Endothelial cell of umbilical vein (primary cell): ENCODE measurements at regions not wholly inside any gene's neighbourhood (a gene's known extent, or its start where the extent isn't known, plus 50 kb on each side); places are given as distances from the start of the nearest gene placed in this dataset.

Source experiments
- GATA2 ChIP-seq: IDR thresholded peaks from 2 replicates; pipeline ENCODE4 v1.7.0; 2011; ENCODE audit warnings: low read depth, mild to moderate bottlenecking, moderate library complexity, mixed read lengths, low read length; ENCODE audit not compliant: insufficient read length, insufficient read depth
- JUN ChIP-seq: IDR thresholded peaks from 2 replicates; pipeline ENCODE4 v1.6.1; 2011; ENCODE audit warnings: borderline replicate concordance, low read depth; ENCODE audit not compliant: insufficient read length, insufficient read depth
- MYC ChIP-seq: IDR thresholded peaks from one replicate; pipeline ENCODE4 v1.6.1; 2011; ENCODE audit warnings: mild to moderate bottlenecking, low read depth, low read length
- POLR2A ChIP-seq: IDR thresholded peaks from 2 replicates; pipeline ENCODE4 v1.6.1; 2012; ENCODE audit warnings: low read depth, mild to moderate bottlenecking, control low read depth, low read length
- POLR2AphosphoS5 ChIP-seq: IDR thresholded peaks from 2 replicates; pipeline ENCODE4 v1.6.1; 2012; ENCODE audit warnings: low read depth, mild to moderate bottlenecking, control low read depth, low read length, moderate library complexity; ENCODE audit not compliant: insufficient read depth
- TF ChIP-seq, protein P1 (sequence below), 2 donors: IDR thresholded peaks; 1 replicate in 1 of 2; 2 replicates in 1 of 2; pipeline ENCODE4 v1.5.1; 2011; ENCODE audit warnings: low read length in 2 of 2, mild to moderate bottlenecking in 2 of 2, moderate library complexity in 2 of 2, control low read depth in 1 of 2, inconsistent platforms in 1 of 2, low read depth in 1 of 2; ENCODE audit not compliant: insufficient read depth in 1 of 2; ENCODE audit errors: extremely low read depth in 1 of 2

DNA sequence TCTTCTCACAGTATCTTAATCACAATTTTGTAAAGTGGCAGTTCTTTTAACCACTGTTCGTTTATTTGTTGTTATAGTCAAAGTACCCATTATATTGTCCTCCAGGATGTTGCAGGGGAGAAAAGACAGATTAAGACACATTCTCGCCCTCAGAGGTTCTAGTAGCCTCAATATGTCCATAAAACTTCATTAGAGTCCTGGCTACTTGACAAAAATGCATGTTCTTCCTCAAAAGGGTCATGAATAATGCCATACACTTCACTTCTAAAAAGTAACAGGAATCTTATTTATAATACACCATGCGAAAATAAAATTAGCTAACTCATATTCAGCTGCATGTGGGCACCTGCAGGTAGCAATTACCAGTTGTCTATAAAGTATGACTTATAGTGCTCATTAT lies 109.3 kb upstream of the ANK3 start:
- TF ChIP-seq POLR2A, result no peak
- TF ChIP-seq, protein P1, sequence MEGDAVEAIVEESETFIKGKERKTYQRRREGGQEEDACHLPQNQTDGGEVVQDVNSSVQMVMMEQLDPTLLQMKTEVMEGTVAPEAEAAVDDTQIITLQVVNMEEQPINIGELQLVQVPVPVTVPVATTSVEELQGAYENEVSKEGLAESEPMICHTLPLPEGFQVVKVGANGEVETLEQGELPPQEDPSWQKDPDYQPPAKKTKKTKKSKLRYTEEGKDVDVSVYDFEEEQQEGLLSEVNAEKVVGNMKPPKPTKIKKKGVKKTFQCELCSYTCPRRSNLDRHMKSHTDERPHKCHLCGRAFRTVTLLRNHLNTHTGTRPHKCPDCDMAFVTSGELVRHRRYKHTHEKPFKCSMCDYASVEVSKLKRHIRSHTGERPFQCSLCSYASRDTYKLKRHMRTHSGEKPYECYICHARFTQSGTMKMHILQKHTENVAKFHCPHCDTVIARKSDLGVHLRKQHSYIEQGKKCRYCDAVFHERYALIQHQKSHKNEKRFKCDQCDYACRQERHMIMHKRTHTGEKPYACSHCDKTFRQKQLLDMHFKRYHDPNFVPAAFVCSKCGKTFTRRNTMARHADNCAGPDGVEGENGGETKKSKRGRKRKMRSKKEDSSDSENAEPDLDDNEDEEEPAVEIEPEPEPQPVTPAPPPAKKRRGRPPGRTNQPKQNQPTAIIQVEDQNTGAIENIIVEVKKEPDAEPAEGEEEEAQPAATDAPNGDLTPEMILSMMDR (IDR thresholded peaks at IDR 0.05; ENCODE audit: extremely low read depth in 1 of 2, insufficient read depth in 1 of 2, low read depth in 1 of 2, low read length in 2 of 2), result no peak
- no peak for TF ChIP-seq MYC
- TF ChIP-seq JUN, result no peak
- no peak for TF ChIP-seq POLR2AphosphoS5
- TF ChIP-seq GATA2, result no peak
